ENCODE measurements at regions not wholly inside any gene's neighbourhood (a gene's known extent, or its start where the extent isn't known, plus 50 kb on each side); places are given as distances from the start of the nearest gene placed in this dataset.

DNA sequence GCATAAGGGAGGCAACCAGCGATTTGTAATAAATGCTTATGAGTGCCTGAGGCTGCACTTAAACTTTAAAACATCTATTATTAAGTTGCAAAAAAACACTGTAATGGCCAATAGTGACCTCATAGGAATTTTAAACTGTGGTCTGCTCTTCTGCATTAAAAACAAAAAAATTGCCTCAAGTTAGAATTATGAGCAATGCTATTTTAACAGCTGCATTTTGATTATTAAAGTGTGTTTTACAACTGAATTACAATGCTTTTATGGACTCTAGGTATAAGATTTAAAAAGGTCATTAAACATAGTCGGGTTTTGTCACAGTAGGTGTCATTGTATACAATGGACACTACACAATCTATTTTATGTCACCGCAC lies 528.7 kb upstream of the FANCL start:
- no peak overlapping the region for H3K4ac ChIP-seq (ENCODE audit: low read depth, low read length)
- no peak for DNase-seq
- no peak overlapping the region for H2BK5ac ChIP-seq (ENCODE audit: low read length)

DNA sequence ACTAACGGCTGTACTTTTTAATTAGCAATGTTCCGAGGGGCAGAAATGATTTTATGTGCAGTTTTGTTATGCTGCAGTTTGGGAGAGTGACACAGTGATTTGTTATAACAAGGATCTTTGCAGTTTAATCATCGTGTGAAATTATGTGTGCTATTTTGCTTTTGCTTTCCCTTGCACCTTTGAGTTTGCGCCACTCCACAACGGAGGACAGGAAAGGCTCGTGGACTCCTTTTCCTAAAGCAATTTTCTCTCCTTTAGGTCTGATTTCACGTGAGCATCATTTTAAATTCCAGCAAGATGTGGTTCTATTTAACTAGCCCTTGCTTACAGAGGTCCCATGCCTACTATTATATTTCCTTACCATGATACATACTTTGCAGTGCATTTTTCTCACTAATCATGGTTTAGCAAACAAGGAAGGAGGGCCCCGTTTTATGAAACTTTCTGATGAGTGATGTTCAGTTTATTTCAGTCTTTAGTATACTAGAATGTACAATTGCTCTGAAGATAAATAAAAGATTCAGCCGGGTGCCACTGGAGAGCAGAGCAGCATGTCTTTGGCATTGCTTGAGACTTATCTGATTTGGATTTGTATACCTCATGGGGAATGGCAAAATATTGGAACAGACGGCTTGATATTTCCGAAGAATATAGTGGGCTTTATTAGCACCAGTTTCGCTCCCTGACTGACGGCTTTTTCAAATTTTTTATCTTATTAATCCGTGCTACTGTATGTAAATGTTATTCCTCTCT lies 528.2 kb upstream of the FANCL start:
- Histone ChIP-seq H3K4me1 (ENCODE audit: control insufficient read depth, low read depth, low read length) (no peaks in the 10 kb centered on the region), H4K8ac (ENCODE audit: low read depth, low read length) (no peak overlapping the region), H3K4ac (ENCODE audit: low read depth, low read length) (no peak overlapping the region), H2AK5ac (ENCODE audit: low read length) (no peak overlapping the region), H3K36me3 (ENCODE audit: control insufficient read depth, insufficient read depth, low read length) (no peaks in the 10 kb centered on the region), H2BK15ac (replicated peaks; ENCODE audit: low read depth) (no peak overlapping the region), H3K4me3 (ENCODE audit: low read length) (no peak overlapping the region), H3K18ac (ENCODE audit: low read length) (no peak overlapping the region), H4K5ac (ENCODE audit: low read length) (no peak overlapping the region), H3K79me1 (ENCODE audit: low read length) (no peaks in the 10 kb centered on the region), H3K4me2 (ENCODE audit: low read length) (no peak overlapping the region), H2BK5ac (ENCODE audit: low read length) (no peak overlapping the region), H3K27me3 (ENCODE audit: insufficient read depth, low read length, poor library complexity) (no peaks in the 10 kb centered on the region), H2BK120ac (ENCODE audit: low read depth, low read length) (no peak overlapping the region), H3K9ac (ENCODE audit: low read length) (no peak overlapping the region), H3K23ac (ENCODE audit: low read length) (no peak overlapping the region), H3K27ac (ENCODE audit: low read depth, low read length) (no peak overlapping the region), H3K56ac (ENCODE audit: low read length) (no peak overlapping the region), H3K79me2 (ENCODE audit: control insufficient read depth, insufficient read depth, low read length) (no peaks in the 10 kb centered on the region)
- DNase-seq: no peak
- no CpG with 5 or more reads among the region's 14 CpGs for WGBS (ENCODE audit: extremely low coverage, insufficient coverage, low lambda C conversion rate)

More for the DNA sequence above, 528.7 kb upstream of the FANCL start:
- no peak overlapping the region for H3K4me3 ChIP-seq (ENCODE audit: low read length)
- no peak overlapping the region for H3K9ac ChIP-seq (ENCODE audit: low read length)
- no peak overlapping the region for H2BK120ac ChIP-seq (ENCODE audit: low read depth, low read length)
- no peak overlapping the region for H4K8ac ChIP-seq (ENCODE audit: low read depth, low read length)
- no peak overlapping the region for H3K27ac ChIP-seq (ENCODE audit: low read depth, low read length)
- H3K56ac ChIP-seq (ENCODE audit: low read length): no peak overlapping the region
- H3K4me2 ChIP-seq (ENCODE audit: low read length): no peak overlapping the region
- no peaks in the 10 kb centered on the region for H3K79me2 ChIP-seq (ENCODE audit: control insufficient read depth, insufficient read depth, low read length)
- H3K4me1 ChIP-seq (ENCODE audit: control insufficient read depth, low read depth, low read length): no peaks in the 10 kb centered on the region
- no CpG with 5 or more reads among the region's 3 CpGs for WGBS (ENCODE audit: extremely low coverage, insufficient coverage, low lambda C conversion rate)
- no peak overlapping the region for H3K23ac ChIP-seq (ENCODE audit: low read length)
- no peaks in the 10 kb centered on the region for H3K27me3 ChIP-seq (ENCODE audit: insufficient read depth, low read length, poor library complexity)
- no peak overlapping the region for H4K5ac ChIP-seq (ENCODE audit: low read length)
- no peak overlapping the region for H2AK5ac ChIP-seq (ENCODE audit: low read length)
- H3K18ac ChIP-seq (ENCODE audit: low read length): no peak overlapping the region
- no peaks in the 10 kb centered on the region for H3K79me1 ChIP-seq (ENCODE audit: low read length)
- H3K36me3 ChIP-seq (ENCODE audit: control insufficient read depth, insufficient read depth, low read length): no peaks in the 10 kb centered on the region
- no peak overlapping the region for H2BK15ac ChIP-seq (replicated peaks; ENCODE audit: low read depth)

DNA sequence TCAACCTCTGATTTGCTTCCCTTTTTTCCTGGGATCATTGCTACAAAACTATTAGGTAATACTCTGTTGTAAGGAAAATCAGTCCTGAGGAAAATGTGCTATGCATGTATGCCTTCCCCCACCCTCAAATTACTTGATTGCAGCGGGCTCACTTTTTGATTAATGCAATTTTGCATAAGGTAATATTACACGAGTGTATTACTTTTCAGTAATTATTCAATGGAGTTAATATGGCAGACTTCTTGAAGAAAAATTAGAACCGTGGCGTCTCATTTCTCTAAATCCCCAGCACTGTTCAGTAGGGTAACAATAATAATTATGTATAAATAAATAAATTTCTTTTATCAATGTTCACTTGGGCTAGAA lies 527.6 kb upstream of the FANCL start:
- Histone ChIP-seq H2BK120ac (ENCODE audit: low read depth, low read length) (no peak overlapping the region), H3K4ac (ENCODE audit: low read depth, low read length) (no peak overlapping the region), H3K4me3 (ENCODE audit: low read length) (no peak overlapping the region), H2BK15ac (replicated peaks; ENCODE audit: low read depth) (no peak overlapping the region), H3K36me3 (ENCODE audit: control insufficient read depth, insufficient read depth, low read length) (no peaks in the 10 kb centered on the region), H3K23ac (ENCODE audit: low read length) (no peak overlapping the region), H3K79me1 (ENCODE audit: low read length) (no peaks in the 10 kb centered on the region), H4K5ac (ENCODE audit: low read length) (no peak overlapping the region), H3K18ac (ENCODE audit: low read length) (no peak overlapping the region), H3K79me2 (ENCODE audit: control insufficient read depth, insufficient read depth, low read length) (no peaks in the 10 kb centered on the region), H2BK5ac (ENCODE audit: low read length) (no peak overlapping the region), H2AK5ac (ENCODE audit: low read length) (no peak overlapping the region), H3K27ac (ENCODE audit: low read depth, low read length) (no peak overlapping the region), H3K9ac (ENCODE audit: low read length) (no peak overlapping the region), H3K4me1 (ENCODE audit: control insufficient read depth, low read depth, low read length) (no peaks in the 10 kb centered on the region), H3K56ac (ENCODE audit: low read length) (no peak overlapping the region), H3K27me3 (ENCODE audit: insufficient read depth, low read length, poor library complexity) (no peaks in the 10 kb centered on the region), H3K4me2 (ENCODE audit: low read length) (no peak overlapping the region), H4K8ac (ENCODE audit: low read depth, low read length) (no peak overlapping the region)
- WGBS (ENCODE audit: extremely low coverage, insufficient coverage, low lambda C conversion rate): no CpG with 5 or more reads among the region's 4 CpGs
- no peak for DNase-seq

DNA sequence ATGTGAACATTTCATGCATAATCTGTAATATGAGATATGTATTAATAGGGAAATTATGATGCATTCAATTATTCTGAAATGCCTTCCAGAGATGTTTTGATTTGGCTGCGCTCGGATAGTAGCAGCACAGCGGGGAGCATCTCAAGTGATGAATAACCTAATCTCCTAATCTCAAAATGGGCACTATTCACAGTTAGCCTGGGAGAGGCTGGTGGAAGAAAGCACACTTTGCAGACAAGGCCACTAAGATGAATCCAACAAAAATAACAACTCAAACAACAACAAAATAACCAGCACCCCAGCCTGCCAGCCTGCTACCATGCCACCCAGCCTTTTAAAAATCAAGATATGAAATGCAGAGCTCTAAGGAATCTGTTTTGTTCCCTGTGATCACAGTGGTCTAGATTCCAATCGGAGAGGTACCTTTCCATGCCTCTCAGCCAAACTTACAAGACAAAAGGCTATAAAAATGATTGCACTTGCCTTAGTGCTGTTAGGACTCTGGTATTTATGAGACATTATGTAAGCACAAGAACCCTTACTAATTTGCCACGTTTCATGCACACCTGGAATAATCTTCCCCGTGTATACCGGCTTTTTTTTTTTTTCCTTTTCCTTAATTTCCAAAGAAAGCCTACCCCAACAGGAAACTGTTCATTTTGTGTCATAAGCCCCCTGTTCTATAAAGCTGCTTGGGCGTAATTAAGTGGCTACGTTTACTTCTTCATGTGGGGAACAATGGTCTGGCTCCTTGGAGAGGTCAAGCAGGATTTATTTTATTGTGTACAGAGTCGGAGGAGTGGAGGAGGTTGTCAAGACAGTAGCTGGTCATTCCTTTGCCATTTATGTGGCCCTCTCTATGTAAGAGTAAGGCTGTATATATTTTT lies 526.9 kb upstream of the FANCL start:
- H4K5ac ChIP-seq (ENCODE audit: low read length): no peak overlapping the region
- H2AK5ac ChIP-seq (ENCODE audit: low read length): no peak overlapping the region
- H2BK15ac ChIP-seq (replicated peaks; ENCODE audit: low read depth): no peak overlapping the region
- no peak overlapping the region for H3K56ac ChIP-seq (ENCODE audit: low read length)
- H3K4me3 ChIP-seq (ENCODE audit: low read length): no peak overlapping the region
- no peaks in the 10 kb centered on the region for H3K79me1 ChIP-seq (ENCODE audit: low read length)
- H3K23ac ChIP-seq (ENCODE audit: low read length): no peak overlapping the region
- no peak overlapping the region for H3K18ac ChIP-seq (ENCODE audit: low read length)
- no peak overlapping the region for H4K8ac ChIP-seq (ENCODE audit: low read depth, low read length)
- no peak overlapping the region for H3K4me2 ChIP-seq (ENCODE audit: low read length)
- WGBS (ENCODE audit: extremely low coverage, insufficient coverage, low lambda C conversion rate): no CpG with 5 or more reads among the region's 10 CpGs
- H2BK5ac ChIP-seq (ENCODE audit: low read length): no peak overlapping the region
- H3K27me3 ChIP-seq (ENCODE audit: insufficient read depth, low read length, poor library complexity): no peaks in the 10 kb centered on the region
- H3K4ac ChIP-seq (ENCODE audit: low read depth, low read length): no peak overlapping the region
- no peaks in the 10 kb centered on the region for H3K36me3 ChIP-seq (ENCODE audit: control insufficient read depth, insufficient read depth, low read length)
- H2BK120ac ChIP-seq (ENCODE audit: low read depth, low read length): no peak overlapping the region
- H3K27ac ChIP-seq (ENCODE audit: low read depth, low read length): no peak overlapping the region
- H3K4me1 ChIP-seq (ENCODE audit: control insufficient read depth, low read depth, low read length): no peaks in the 10 kb centered on the region
- H3K9ac ChIP-seq (ENCODE audit: low read length): no peak overlapping the region
- H3K79me2 ChIP-seq (ENCODE audit: control insufficient read depth, insufficient read depth, low read length): no peaks in the 10 kb centered on the region
- peak; percentile 19 for DNase-seq

DNA sequence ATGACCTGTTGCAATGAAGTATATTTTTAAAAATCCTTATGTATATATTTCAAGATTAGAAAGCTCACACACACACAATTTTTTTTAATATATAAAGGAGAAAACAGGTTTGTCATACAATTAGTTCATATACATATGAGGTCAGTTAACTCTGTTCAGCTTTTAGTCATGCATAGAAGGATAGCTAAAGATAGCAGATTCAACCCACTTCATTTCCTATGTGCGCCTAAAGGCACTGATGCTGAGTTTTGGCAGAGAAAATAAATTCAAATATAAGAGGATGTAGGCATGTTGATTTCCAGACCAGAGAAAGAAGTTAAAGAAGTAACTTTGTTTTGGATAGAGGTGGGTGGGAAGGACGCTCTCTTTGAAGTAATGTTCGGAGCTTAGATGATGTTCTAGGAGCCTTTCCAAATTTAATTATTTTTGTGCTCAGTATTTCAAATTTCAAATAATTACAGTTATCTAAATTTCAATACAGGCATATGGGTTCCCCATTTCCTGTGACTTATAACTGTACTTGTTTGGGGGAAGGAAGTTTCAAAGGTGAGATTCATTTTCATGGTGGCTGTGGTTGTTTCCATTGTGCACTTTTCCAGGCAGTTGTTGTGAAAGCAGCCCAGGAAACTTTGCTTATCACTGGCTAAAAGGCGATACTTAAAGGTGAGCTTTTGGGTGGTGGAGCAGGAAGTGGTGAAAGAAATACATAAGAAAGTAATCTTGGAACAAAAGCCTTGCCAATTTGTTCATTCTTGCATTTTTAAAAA lies 523.4 kb upstream of the FANCL start:
- H3K79me1 ChIP-seq (ENCODE audit: low read length): no peaks in the 10 kb centered on the region
- WGBS (ENCODE audit: extremely low coverage, insufficient coverage, low lambda C conversion rate): no CpG with 5 or more reads among the region's 4 CpGs
- no peak overlapping the region for H3K56ac ChIP-seq (ENCODE audit: low read length)
- no peak overlapping the region for H4K5ac ChIP-seq (ENCODE audit: low read length)
- no peak overlapping the region for H2BK5ac ChIP-seq (ENCODE audit: low read length)
- H3K4me2 ChIP-seq (ENCODE audit: low read length): no peak overlapping the region
- H2BK15ac ChIP-seq (replicated peaks; ENCODE audit: low read depth): no peak overlapping the region
- H3K36me3 ChIP-seq (ENCODE audit: control insufficient read depth, insufficient read depth, low read length): no peaks in the 10 kb centered on the region
- no peak overlapping the region for H3K4me3 ChIP-seq (ENCODE audit: low read length)
- H3K27me3 ChIP-seq (ENCODE audit: insufficient read depth, low read length, poor library complexity): no peaks in the 10 kb centered on the region
- no peak overlapping the region for H3K9ac ChIP-seq (ENCODE audit: low read length)
- no peaks in the 10 kb centered on the region for H3K4me1 ChIP-seq (ENCODE audit: control insufficient read depth, low read depth, low read length)
- peak; percentile 2 for DNase-seq
- no peak overlapping the region for H3K18ac ChIP-seq (ENCODE audit: low read length)
- H2AK5ac ChIP-seq (ENCODE audit: low read length): no peak overlapping the region
- no peak overlapping the region for H3K4ac ChIP-seq (ENCODE audit: low read depth, low read length)
- H3K23ac ChIP-seq (ENCODE audit: low read length): no peak overlapping the region
- no peak overlapping the region for H3K27ac ChIP-seq (ENCODE audit: low read depth, low read length)
- H4K8ac ChIP-seq (ENCODE audit: low read depth, low read length): no peak overlapping the region
- no peak overlapping the region for H2BK120ac ChIP-seq (ENCODE audit: low read depth, low read length)
- H3K79me2 ChIP-seq (ENCODE audit: control insufficient read depth, insufficient read depth, low read length): no peaks in the 10 kb centered on the region

All from mesendoderm (in vitro differentiated cells).